ENCODE measurements at regions not wholly inside any gene's neighbourhood (a gene's known extent, or its start where the extent isn't known, plus 50 kb on each side); places are given as distances from the start of the nearest gene placed in this dataset.

DNA sequence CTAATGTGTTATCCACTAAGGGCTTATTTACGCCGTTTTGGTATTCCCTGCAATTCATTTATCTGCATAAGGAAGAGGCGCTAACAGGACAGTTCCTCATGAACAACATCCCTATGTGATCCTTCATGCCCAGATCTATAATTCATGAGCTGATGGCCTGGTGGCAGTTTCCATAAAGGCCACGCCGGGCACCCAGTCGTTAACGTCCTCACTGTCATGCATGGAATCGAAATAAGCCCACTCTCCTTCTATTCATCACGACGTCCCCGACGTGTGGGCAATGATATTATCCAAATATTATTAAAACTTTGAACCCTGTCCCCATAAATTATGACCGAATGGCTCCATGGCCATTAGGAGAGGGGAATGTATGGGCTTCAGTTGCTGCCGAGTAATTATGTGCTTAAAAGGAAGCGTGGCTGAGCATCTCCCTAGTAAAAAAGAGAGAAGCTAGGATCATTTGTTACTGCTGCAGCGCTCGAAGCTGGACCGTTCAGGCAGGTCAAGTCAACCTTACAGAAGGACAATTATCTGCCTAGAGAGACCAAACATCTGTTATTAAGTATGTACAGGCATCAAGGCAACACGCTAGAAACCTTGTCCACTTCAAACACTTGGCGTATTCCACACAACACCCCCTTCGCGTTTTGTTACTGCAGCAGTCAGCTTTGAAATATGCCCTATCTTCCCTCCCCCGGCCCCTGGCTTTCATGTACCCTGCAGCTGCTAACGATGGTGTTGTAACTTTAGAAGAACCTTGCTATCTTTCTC is 94.0 kb upstream of the SALL1 start:
- DNase-seq: no peak
- intact Hi-C loops (cut with micrococcal nuclease): no loop called here
- Mint-ChIP-seq H3K36me3 (no peaks in the 10 kb centered on the region), H3K27me3 (no peaks in the 10 kb centered on the region), H3K27ac (no peak overlapping the region), H3K9me3 (peaks cover 0 to 22% (median 9%) of the 10 kb centered on the region in 8 donors), H3K4me3 (no peak overlapping the region), H3K4me1 (no peaks in the 10 kb centered on the region)
- ChIA-PET POLR2A (ENCODE audit: partially characterized antibody) (no interaction called here), CTCF (ENCODE audit: partially characterized antibody) (interaction anchor here (1.6 kb wide), 1 partner anchor 9 kb away, joined by 3 read pairs; no protein-coding TSS in a partner anchor)
- Histone ChIP-seq H3K4me3 (ENCODE audit: low read length in 2 of 2) (no peak overlapping the region), H3K9me3 (ENCODE audit: control insufficient read depth in 1 of 2, low read length in 2 of 2) (peaks cover 0 to 3% of the 10 kb centered on the region in 2 donors), H3K4me1 (ENCODE audit: insufficient read depth, low read length) (no peaks in the 10 kb centered on the region), H3K27ac (ENCODE audit: low read depth, low read length) (no peak overlapping the region), H3K27me3 (ENCODE audit: insufficient read depth, low read length) (no peaks in the 10 kb centered on the region), H3K36me3 (ENCODE audit: insufficient read depth, low read length) (no peaks in the 10 kb centered on the region)

DNA sequence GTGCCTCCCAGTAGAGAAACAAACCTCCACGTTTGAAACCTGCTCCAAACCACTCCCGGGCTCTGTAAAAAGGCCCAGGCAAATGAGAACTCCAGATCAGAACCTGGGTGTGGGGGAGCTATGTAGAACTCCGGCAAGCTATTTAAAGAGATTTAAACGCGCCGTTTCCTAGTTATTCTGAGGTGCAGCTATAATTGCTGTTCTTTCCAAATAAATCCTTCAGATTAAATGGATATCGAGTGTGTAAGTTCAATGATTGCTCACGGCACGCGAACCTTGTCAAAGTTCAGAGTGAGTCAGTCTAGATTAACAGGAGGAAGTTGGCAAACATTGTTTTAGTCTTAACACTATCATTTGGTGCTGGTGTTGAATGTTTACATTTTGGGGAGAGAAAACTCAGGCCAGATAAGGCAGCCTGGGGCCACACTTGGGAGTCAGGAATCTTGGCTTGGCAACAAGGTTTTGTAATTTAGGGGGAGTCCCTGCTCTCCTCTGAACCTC is 92.9 kb upstream of the SALL1 start:
- Histone ChIP-seq H3K27me3 (ENCODE audit: insufficient read depth, low read length) (no peaks in the 10 kb centered on the region), H3K4me1 (ENCODE audit: insufficient read depth, low read length) (no peaks in the 10 kb centered on the region), H3K9me3 (ENCODE audit: control insufficient read depth in 1 of 2, low read length in 2 of 2) (peaks cover 0 to 3% of the 10 kb centered on the region in 2 donors), H3K36me3 (ENCODE audit: insufficient read depth, low read length) (no peaks in the 10 kb centered on the region), H3K27ac (ENCODE audit: low read depth, low read length) (no peak overlapping the region), H3K4me3 (ENCODE audit: low read length in 2 of 2) (no peak overlapping the region)
- no peak overlapping the region for H3K4me3 Mint-ChIP-seq
- no peaks in the 10 kb centered on the region for H3K36me3 Mint-ChIP-seq
- no peak overlapping the region for H3K27ac Mint-ChIP-seq
- DNase-seq: no peak
- intact Hi-C loops (cut with micrococcal nuclease): no loop called here
- no peaks in the 10 kb centered on the region for H3K27me3 Mint-ChIP-seq
- no peaks in the 10 kb centered on the region for H3K4me1 Mint-ChIP-seq
- H3K9me3 Mint-ChIP-seq: peaks cover 0 to 27% (median 14%) of the 10 kb centered on the region in 8 donors
- ChIA-PET CTCF (ENCODE audit: partially characterized antibody) (no interaction called here), POLR2A (ENCODE audit: partially characterized antibody) (no interaction called here)

DNA sequence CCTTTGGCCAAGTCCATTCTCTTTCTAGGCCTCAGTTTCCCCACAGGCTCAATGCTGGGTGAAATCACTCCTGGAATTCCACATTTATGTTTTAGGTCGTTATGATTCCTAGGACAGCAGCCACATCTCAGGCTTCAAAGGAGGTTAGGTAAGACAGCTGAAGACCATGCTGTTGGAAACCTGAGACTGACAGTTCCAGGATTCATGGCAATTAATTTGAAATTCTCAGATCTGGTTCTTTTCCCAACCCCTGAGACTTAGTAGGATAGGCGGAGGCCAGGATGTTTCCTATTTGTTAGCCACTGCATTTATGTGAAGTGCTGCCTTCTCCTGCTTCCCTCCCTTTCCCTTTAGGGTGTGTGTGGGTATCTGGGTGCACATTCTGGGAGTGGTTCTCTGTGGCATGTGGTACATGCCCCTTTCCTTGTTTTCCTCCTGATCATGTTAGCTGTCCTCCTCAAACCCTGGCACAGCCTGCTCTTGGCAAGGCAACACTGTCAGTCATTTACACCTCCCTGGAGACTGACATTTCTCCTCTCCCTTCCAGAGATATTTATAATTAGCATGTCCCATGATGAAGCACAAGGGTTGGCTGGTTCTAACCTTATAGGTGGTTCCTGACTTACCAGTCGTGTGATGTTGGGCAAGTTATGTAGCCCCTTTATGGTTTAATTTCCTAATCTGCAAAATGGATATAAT is 91.4 kb upstream of the SALL1 start:
- H3K9me3 ChIP-seq (ENCODE audit: control insufficient read depth in 1 of 2, low read length in 2 of 2): peaks cover 0 to 3% of the 10 kb centered on the region in 2 donors
- no peak overlapping the region for H3K27ac Mint-ChIP-seq
- no peaks in the 10 kb centered on the region for H3K27me3 Mint-ChIP-seq
- no peaks in the 10 kb centered on the region for H3K36me3 ChIP-seq (ENCODE audit: insufficient read depth, low read length)
- no peaks in the 10 kb centered on the region for H3K36me3 Mint-ChIP-seq
- no peaks in the 10 kb centered on the region for H3K4me1 Mint-ChIP-seq
- intact Hi-C loops (cut with micrococcal nuclease): no loop called here
- DNase-seq: no peak
- H3K9me3 Mint-ChIP-seq: peaks cover 0 to 27% (median 14%) of the 10 kb centered on the region in 8 donors
- ChIA-PET CTCF (ENCODE audit: partially characterized antibody) (no interaction called here), POLR2A (ENCODE audit: partially characterized antibody) (no interaction called here)
- H3K27me3 ChIP-seq (ENCODE audit: insufficient read depth, low read length): no peaks in the 10 kb centered on the region
- H3K4me1 ChIP-seq (ENCODE audit: insufficient read depth, low read length): no peaks in the 10 kb centered on the region
- no peak overlapping the region for H3K27ac ChIP-seq (ENCODE audit: low read depth, low read length)
- H3K4me3 Mint-ChIP-seq: no peak overlapping the region
- no peak overlapping the region for H3K4me3 ChIP-seq (ENCODE audit: low read length in 2 of 2)

DNA sequence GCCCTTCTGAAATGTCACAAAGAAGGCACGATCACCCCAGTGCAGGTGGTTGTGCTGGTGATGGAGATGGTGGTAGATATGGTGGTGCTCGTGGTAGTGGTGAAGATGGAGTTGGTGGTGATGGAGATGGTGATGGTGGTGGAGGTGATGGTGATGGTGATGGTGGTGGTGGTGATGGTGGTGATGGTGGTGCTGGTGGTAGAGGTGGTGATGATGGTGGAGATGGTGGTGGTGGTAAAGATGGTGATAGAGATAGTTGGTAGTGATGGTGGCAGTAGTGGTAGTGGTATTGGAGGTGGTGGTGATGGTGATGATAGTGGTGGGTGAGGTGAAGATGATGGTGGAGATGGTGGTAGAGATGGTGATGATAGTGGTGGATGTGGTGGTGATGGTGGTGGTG is 88.1 kb upstream of the SALL1 start:
- no peak for DNase-seq
- ChIA-PET POLR2A (ENCODE audit: partially characterized antibody) (no interaction called here), CTCF (ENCODE audit: partially characterized antibody) (no interaction called here)
- Histone ChIP-seq H3K4me1 (ENCODE audit: insufficient read depth, low read length) (no peaks in the 10 kb centered on the region), H3K4me3 (ENCODE audit: low read length in 2 of 2) (no peak overlapping the region), H3K27me3 (ENCODE audit: insufficient read depth, low read length) (no peaks in the 10 kb centered on the region), H3K9me3 (ENCODE audit: control insufficient read depth in 1 of 2, low read length in 2 of 2) (peaks cover 0 to 3% of the 10 kb centered on the region in 2 donors), H3K27ac (ENCODE audit: low read depth, low read length) (no peak overlapping the region), H3K36me3 (ENCODE audit: insufficient read depth, low read length) (no peaks in the 10 kb centered on the region)
- no peak overlapping the region for H3K4me3 Mint-ChIP-seq
- no peaks in the 10 kb centered on the region for H3K36me3 Mint-ChIP-seq
- no peak overlapping the region for H3K27ac Mint-ChIP-seq
- intact Hi-C loops (cut with micrococcal nuclease): no loop called here
- peaks cover 0 to 2% of the 10 kb centered on the region in 2 donors for H3K27me3 Mint-ChIP-seq
- H3K9me3 Mint-ChIP-seq: peaks cover 0 to 16% (median 10%) of the 10 kb centered on the region in 8 donors
- no peaks in the 10 kb centered on the region for H3K4me1 Mint-ChIP-seq

DNA sequence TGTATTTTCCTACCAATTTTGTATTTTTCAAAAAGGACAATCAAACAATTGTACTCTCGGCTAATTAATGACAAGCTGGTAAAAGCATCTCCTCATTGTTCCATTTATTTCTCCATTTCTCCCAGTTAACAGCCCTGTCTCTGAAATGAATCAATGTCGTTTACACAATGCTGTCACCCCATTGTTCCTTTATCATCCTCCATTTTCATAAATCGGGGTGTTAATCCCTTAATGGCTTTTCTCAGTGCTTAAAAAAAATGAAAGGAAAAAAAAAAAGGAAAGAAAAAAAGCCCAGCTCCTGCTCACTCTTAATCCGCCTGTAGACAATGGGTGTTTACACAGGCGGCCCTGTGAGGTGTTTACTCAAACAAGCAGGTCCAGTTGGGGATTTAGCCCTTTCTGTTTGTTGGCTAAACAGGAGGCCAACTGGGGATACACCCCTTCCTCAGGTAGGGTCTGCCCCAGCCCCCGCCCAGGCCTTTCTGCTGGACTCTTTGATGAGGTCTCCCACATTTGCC is 86.8 kb upstream of the SALL1 start:
- Mint-ChIP-seq H3K4me3 (no peak overlapping the region), H3K4me1 (no peaks in the 10 kb centered on the region), H3K27ac (no peak overlapping the region), H3K27me3 (peaks cover 0 to 2% of the 10 kb centered on the region in 2 donors), H3K9me3 (peaks cover 0 to 17% (median 10%) of the 10 kb centered on the region in 8 donors), H3K36me3 (no peaks in the 10 kb centered on the region)
- POLR2A ChIA-PET (ENCODE audit: partially characterized antibody): no interaction called here
- no peak overlapping the region for H3K4me3 ChIP-seq (ENCODE audit: low read length in 2 of 2)
- DNase-seq: no peak
- H3K4me1 ChIP-seq (ENCODE audit: insufficient read depth, low read length): no peaks in the 10 kb centered on the region
- no peaks in the 10 kb centered on the region for H3K27me3 ChIP-seq (ENCODE audit: insufficient read depth, low read length)
- H3K27ac ChIP-seq (ENCODE audit: low read depth, low read length): no peak overlapping the region
- intact Hi-C loops (cut with micrococcal nuclease): no loop called here
- H3K36me3 ChIP-seq (ENCODE audit: insufficient read depth, low read length): no peaks in the 10 kb centered on the region
- H3K9me3 ChIP-seq (ENCODE audit: control insufficient read depth in 1 of 2, low read length in 2 of 2): peaks cover 0 to 3% of the 10 kb centered on the region in 2 donors
- CTCF ChIA-PET (ENCODE audit: partially characterized antibody): no interaction called here

DNA sequence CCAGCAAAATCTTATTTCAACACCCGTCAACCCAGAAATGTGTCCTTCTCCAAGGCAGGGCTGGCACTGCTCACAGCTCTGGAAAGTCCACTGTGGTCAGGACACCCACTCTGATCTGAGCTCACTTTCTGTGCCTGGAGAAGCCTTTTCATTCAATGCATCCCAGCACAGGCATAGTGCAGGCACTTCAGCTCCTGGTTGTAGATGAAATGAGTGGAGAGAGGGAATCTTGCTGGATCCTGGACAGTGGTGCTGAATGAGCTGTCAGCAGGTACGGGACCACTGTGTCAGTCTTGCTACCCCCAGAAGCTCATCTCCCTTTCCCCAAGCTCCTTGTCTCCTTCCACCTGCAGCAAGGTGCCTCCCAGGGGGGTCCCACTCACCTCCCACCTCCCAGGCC is 86.1 kb upstream of the SALL1 start:
- Histone ChIP-seq H3K27ac (ENCODE audit: low read depth, low read length) (no peak overlapping the region), H3K9me3 (ENCODE audit: control insufficient read depth in 1 of 2, low read length in 2 of 2) (peaks cover 0 to 3% of the 10 kb centered on the region in 2 donors), H3K36me3 (ENCODE audit: insufficient read depth, low read length) (no peaks in the 10 kb centered on the region), H3K27me3 (ENCODE audit: insufficient read depth, low read length) (no peaks in the 10 kb centered on the region), H3K4me1 (ENCODE audit: insufficient read depth, low read length) (no peaks in the 10 kb centered on the region), H3K4me3 (ENCODE audit: low read length in 2 of 2) (no peak overlapping the region)
- intact Hi-C loops (cut with micrococcal nuclease): no loop called here
- no peak for DNase-seq
- POLR2A ChIA-PET (ENCODE audit: partially characterized antibody): no interaction called here
- Mint-ChIP-seq H3K27me3 (peaks cover 0 to 2% of the 10 kb centered on the region in 2 donors), H3K36me3 (no peaks in the 10 kb centered on the region), H3K27ac (no peak overlapping the region), H3K4me3 (no peak overlapping the region), H3K9me3 (peaks cover 0 to 17% (median 8%) of the 10 kb centered on the region in 8 donors), H3K4me1 (no peaks in the 10 kb centered on the region)
- CTCF ChIA-PET (ENCODE audit: partially characterized antibody): no interaction called here

DNA sequence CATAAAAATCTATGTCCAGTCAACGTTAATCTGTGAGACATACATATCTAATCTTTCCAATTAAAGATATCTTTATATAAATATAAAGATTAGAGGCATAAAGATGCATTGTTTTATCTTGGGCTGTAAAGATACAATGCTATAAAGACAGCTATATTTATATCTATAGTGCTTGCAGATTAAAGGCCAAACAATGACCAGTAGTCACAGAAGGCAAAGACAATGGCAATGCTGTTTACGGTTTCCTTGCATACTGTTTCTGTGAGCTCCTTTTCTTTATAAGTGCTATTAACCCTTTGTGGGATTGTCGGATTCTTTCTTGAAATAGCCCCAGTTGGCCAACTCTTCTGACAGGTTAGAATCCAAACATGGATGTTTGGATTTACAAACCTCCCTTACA is 85.5 kb upstream of the SALL1 start:
- Mint-ChIP-seq H3K4me3 (no peak overlapping the region), H3K27ac (no peak overlapping the region), H3K27me3 (peaks cover 0 to 2% of the 10 kb centered on the region in 2 donors), H3K4me1 (no peaks in the 10 kb centered on the region), H3K9me3 (peaks cover 0 to 17% (median 9%) of the 10 kb centered on the region in 8 donors), H3K36me3 (no peaks in the 10 kb centered on the region)
- POLR2A ChIA-PET (ENCODE audit: partially characterized antibody): no interaction called here
- CTCF ChIA-PET (ENCODE audit: partially characterized antibody): no interaction called here
- no peaks in the 10 kb centered on the region for H3K36me3 ChIP-seq (ENCODE audit: insufficient read depth, low read length)
- no peaks in the 10 kb centered on the region for H3K4me1 ChIP-seq (ENCODE audit: insufficient read depth, low read length)
- no peaks in the 10 kb centered on the region for H3K27me3 ChIP-seq (ENCODE audit: insufficient read depth, low read length)
- DNase-seq: no peak
- no peak overlapping the region for H3K27ac ChIP-seq (ENCODE audit: low read depth, low read length)
- no peak overlapping the region for H3K4me3 ChIP-seq (ENCODE audit: low read length in 2 of 2)
- H3K9me3 ChIP-seq (ENCODE audit: control insufficient read depth in 1 of 2, low read length in 2 of 2): peaks cover 0 to 3% of the 10 kb centered on the region in 2 donors
- intact Hi-C loops (cut with micrococcal nuclease): no loop called here

All from CD4-positive, alpha-beta memory T cell (primary cell).